NCI-H2196 treated with DMSO at 0.1 percent for 48 hours (cell line): ENCODE measurements at regions not wholly inside any gene's neighbourhood (a gene's known extent, or its start where the extent isn't known, plus 50 kb on each side); places are given as distances from the start of the nearest gene placed in this dataset.

Experiments
- DNase-seq: peaks from one replicate; lab custom pipeline; 2025; ENCODE audit not compliant: unreplicated experiment; lab: John Stamatoyannopoulos, UW

DNA sequence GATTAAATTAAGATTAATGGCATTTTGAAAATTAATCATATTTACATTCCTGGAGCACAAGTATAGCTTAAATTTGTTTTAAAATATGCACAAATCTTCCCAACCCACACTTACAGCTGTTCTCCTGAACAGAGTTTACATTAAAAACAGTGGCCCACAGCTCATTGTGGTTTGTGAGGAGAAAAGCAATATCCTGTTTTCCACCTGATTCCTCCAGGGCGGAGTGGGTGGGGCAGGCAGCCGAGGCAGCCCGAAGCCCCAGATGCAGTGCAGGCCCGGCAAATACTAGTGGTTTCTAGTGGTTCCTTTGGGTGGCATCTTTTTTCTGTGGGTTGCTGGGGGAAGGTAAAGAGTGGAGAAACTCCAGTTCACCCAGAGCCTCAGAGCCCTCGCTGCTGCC is 280.8 kb downstream of the ARHGAP12 start:
- DNase-seq = no peak

DNA sequence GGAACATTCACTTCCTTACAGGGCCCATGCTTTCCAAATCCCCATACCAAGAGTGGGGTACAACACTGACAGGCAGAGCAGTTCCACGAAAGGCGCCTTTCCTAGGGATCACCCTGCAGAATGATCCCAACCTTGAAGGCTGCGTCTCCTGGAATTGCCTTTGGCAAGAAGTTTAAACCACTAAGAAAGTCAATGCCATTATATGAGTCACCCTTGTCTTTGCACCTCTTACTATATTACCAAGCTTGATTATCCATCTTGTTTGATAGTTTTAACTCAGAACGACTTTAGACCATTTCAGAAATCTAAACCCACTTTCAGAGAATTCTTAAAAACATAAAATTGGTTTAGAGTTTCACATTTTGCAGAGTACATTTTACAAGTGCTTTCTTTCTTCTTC is 282.1 kb downstream of the ARHGAP12 start:
- no peak for DNase-seq

DNA sequence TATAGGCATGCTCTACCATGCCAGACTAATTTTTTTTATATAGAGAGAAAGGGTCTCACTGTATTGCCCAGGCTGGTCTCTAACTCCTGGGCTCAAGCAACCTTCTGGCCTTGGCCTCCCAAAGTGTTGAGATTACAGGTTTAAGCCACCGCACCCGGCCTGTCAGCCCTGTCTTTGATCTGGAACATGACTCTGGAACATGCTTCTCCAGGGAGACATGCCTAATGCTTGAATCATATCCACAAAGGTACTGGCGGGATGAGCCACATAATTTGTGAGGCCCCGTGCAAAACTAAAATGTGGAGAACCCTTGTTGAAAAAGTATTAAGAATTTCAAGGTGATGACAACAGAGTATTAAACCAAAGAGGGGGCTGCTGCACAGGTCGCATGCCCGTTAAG is 282.8 kb downstream of the ARHGAP12 start:
- DNase-seq = no peak

DNA sequence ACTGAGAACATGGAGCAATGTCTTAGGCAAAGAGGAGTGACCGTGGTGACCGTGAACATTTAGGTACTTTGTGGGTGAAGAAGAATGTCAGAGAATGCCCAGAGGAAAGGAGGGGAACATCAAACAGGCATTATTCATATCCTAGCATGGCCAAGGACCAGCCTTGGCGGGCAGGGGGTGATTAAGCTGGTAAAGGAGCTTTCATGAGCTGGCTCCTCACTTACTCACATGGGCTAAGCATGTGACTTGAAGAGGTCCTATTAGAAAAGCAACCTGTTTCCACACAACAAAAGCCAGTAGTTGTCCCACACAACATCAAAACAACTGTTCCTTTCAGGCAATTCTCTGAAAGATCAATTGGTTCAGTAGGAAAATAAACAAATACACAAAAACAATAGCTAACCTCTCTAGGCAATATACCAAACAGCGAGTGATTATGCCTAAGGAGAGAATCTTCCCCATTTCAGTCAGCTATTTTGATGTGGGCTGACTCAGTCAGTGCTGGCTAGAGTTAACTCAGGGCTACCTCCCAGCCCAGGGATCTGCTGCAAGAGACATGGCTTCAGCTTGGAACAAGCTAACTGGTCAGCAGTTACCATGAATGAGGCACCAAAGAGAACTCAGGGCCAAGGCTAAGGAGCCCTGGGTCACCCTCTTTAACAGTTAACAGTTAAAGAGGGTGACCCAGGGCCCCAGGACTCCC is 283.5 kb downstream of the ARHGAP12 start:
- no peak for DNase-seq

DNA sequence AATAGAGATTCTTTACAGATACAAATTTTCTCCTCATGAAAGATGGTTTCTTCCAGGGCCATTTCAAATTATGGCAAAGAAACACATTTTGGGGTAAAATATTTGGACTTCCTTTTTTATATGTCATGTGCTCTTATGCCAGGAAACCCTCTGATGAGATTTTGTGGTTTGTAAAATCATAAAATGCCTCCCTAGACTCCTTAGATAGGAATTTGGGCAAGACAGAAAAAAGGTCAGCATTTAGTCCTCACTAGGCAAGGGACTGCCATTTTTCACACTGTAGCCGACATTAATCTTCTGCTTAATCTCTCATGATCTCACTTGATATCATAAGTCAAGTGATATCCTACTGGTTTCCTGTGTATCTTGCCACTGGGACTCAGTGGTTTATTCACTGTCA is 286.4 kb downstream of the ARHGAP12 start:
- no peak for DNase-seq

DNA sequence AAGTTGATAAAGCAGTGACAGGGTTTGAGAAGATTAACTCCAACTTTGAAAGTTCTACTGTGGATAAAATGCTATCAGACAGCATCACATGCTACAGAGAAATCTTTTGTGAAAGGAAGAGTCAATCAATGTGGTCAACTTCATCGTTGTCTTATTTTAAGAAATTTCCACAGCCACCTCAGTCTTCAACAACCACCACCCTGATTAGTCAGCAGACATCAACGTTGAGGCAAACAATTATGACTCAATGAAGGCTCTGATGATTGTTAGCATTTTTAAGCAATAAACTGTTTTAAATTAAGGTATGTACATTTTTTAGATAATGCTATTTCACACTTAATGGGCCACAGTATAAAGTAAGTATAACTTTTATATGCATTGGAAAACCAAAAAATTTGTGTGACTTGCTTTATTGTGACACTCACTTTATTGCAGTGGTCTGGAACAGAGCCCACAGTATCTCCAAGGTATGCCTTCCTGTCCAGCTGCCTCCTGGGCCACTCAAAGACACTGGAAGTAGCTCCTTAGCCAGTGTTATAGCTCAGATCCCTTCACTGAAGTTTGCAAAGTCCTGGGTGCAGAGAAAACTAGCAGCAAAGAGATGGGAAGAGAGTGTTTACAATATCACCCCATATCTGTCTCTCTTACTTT is 293.1 kb downstream of the ARHGAP12 start:
- no peak for DNase-seq

DNA sequence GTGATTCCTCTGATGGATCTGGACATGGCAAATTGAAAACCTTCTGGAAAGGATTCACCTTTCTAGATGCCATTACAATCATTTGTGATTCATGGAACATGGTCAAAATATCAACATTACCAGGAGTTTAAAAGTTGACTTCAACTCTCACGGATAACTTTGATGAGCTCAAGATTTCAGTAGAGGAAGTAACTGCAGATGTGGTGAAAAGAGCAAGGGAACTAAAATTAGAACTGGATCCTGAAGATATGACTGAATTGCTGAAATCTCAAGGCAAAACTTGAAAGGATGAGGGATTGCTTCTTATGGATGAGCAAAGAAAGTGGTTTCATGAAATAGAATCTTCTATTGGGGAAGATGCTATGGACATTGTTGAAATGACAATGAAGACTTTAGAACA is 293.6 kb downstream of the ARHGAP12 start:
- DNase-seq = no peak

DNA sequence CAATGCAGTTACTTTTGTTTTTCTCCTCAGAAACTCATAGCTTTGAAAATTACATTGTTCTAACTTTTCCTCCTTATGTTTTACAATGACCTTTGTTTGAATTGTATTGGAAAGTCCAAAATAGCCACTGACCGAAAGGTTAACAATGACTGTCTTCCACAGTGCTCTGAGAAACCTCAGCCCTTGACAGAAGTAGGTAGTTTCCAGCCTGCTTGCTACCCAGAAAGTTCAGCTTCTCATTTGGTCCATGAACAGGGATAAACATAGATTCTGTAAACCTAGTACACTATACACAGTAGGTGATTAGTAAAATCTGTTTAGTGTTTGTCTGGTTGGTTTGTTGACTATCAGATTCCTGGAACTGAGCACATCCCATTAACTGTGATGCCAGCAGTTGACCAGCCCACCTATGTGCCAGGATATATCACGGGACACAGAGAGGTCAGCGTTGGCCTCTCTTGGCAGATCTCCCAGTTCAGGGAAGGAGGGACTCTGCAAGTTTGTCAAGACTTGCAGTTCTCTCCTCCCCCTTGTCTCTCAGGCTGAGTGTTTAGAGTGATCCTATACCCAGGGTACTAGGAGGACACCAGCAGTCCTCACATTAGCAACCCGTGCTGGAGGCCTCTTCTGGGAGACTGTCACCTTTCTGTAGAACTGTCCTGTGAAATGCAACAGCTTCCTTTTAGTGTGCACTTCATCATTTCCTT is 297.6 kb downstream of the ARHGAP12 start:
- DNase-seq = no peak

DNA sequence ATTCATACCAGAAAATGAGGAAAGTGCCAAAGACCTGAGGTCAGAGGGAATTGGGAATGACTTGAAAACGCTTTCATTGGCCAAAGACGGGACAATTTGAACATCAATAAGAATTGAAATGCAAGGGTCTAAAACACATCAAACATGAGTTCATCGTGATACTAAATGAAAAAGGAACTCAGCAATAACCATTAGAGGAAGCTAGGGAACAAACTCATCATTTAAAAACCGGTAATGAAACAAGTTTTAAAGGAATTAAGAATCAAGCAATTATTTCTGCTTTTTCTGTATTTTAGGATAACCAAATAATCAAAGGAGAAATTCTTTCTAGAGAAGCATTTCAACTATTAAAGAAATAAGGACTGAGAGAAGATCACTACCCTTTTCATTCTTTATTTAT is 303.1 kb downstream of the ARHGAP12 start:
- no peak for DNase-seq

DNA sequence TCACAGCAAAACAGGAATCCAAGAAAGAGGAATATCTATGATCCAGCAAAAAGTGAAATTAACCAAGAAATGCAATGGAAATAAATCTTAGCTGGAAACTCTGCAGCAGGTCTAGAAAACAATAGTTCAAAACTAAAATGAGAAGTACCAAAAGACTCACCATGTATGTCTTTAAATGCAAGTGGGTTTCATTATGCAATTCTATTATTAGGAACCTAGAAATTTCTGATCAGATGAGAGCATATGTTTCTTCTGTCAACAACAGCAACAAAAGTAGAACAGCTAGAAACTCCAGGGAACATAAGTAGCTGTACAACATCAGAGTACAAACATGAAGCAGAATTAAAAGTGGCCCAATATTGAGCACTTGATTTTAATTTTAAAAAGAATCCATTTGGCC is 304.0 kb downstream of the ARHGAP12 start:
- DNase-seq = no peak

DNA sequence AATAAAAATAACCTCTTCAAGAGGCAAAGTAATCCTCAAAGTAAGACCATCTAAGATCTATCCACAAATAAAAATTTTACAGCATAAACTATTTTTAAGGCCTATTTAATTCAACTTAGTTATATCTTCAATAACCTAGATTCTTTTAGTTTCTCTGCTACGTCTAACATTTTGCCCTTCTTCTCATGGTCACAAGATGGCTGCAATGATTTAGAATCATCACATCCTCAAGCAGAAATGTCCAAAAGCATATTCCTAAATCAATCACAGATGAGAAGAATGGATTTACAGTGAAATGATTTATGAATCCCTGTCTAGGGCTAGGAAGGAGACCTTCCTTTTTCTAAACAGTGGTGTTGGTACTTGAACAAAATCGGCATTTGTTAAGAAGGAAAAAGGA is 304.7 kb downstream of the ARHGAP12 start:
- DNase-seq = no peak

DNA sequence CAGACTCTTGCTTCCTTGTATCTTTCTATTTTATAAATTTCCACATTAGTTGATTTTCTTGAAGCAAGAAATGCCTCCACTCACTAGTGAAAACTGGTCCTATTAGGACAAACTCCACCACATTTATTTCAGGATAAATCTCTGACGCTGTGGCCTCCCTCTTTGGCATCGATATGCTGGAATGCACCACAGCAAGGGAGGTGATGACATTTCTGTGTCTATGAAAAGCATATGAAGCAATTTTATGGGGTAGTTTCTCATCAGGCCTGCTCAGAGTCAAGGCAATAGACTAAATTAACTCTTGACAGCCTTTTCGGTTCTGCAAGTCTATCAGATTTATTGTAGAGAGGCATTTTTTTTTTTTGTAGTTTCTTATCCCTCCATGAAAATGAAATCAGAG is 304.4 kb downstream of the ZEB1 start:
- DNase-seq = no peak

DNA sequence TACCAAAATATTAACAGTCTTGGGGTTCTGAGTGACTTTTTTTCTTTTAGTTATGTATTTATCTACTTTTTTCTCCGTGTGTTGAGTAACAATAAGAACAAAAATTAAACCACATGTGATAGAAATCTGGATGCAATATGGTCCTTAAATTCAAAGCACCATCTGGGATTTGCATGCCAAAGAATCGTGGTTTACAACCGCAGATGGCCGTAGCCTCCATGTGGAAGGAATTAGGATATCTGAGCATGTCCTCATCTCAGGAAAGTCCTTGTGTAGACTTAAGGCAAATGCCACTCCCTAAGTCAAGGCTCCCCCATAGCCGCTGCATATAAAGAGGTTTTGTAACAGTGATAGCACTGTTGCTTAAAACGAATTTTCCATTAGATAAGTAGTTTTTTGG is 304.0 kb downstream of the ZEB1 start:
- DNase-seq = no peak

DNA sequence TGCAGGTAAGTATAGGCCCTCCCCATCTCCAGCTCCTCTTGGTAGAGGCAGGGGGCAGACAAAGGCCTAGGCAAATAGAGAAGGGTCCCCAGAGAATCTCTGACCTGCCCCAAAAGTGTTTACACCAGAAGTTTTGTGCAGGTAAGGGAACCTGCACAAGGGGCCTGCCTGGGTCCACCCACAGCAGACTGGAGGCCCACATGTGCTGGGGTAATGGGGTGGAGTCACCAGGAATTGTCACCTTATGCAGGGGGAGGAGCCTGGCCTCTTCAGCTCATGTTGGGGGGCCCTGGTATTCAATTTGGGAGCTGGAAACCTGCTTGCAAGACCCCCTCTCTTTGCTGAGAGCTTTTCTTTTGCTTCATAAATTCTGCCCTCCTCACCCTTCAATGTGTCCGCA is 302.7 kb downstream of the ZEB1 start:
- no peak for DNase-seq

DNA sequence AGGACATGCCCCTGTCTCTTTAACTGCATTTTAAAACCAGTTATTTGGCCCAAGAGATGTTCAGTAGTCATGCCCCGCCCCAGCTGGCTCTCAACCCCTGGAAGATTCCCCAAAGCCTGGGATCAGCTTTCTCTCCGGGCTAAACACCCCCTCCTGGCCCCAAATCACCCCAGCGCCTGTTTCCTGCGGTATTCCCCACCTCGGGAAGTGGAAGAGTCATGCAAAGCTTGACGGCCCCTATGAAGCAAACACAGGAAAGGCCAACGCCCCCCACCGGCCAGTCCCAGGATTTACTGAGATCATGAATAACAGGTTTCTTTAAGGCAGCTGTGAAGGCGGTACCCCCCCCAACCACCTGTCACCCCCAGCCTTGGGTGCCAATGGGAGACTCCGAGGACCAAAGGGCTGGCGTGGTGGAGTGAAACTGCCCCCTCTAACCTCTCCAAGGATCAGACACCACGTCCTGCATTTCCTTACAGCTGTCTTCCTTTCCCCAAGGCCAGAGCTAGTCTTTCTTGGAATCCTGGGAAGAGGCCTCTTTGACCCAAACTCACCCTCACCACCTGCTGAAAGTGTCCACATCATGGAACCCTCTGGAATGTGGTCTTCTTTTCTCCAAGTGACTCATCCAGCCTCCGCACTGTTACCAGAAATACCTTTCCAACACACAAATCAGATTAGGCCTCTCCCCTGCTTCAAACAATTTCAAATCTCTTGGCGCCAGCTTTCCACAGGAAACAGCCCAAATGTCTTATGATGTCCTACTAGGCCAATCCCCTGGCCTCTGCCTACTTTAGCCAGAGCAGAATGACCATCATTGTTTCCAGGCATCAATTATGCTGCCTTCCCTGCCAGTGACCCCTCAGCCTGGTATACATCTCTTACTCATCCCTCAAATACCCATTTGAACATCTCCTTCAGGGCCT is 301.5 kb downstream of the ZEB1 start:
- DNase-seq = no peak

DNA sequence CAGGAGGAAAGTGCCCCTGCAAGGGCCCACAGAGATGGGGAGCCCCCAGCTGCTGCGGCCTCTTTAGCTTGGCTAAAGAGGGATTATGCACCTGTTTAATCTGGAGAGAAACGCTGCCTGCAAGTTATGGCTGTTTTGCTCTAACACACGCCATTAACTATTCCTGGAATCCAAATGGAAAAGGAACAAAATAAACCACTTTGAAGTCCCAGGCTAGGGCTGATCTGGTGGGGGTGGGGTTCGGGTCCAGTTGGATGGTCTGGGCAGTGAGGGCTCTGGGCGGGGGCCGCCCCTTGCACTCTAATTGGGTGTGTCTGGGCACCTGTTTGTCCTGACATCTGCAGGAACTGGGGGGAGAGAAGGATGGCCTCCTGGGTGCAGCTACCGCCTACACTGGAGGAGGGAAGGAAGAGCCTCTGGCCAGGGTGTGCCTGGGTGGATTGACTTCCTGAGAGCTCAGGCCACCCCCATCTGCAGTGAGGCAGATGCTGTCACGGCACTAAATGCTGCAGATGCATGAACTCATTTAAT is 300.6 kb downstream of the ZEB1 start:
- DNase-seq = no peak

DNA sequence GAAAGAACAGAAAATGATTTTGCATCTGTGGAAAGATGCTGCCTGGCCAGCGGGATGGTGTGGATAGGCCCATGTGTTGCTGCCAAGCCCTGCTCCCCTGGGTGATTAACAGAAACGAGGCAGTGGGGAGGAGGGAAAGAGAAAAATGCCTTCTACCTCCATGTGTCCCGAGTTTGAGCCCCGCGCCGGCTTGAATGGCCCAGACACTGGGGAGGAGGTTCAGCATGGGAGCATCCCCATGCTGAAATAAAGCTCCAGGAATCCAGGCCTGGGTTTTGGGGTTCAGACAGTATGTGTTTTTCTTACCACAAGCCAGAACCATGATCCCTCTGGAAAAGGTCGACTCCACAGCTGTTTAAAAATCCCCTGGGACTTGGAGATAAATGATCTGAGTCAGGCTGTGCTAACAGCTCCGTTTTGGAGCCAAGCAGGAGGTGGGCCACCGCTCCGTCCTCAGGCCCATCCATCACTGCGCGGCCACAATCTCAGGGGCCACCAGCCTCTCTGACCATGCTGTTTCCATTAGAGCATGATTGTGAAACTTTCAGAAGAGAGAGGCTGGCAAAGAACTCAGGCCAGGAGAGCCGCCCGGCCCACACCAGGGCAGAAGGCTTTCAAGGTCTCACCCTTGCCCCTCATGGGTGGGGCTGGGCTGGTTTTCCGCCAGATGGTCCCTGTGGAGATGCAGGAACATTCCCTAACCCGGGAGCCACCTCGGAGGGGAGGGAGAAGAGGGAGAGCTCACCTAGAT is 299.7 kb downstream of the ZEB1 start:
- DNase-seq = no peak

DNA sequence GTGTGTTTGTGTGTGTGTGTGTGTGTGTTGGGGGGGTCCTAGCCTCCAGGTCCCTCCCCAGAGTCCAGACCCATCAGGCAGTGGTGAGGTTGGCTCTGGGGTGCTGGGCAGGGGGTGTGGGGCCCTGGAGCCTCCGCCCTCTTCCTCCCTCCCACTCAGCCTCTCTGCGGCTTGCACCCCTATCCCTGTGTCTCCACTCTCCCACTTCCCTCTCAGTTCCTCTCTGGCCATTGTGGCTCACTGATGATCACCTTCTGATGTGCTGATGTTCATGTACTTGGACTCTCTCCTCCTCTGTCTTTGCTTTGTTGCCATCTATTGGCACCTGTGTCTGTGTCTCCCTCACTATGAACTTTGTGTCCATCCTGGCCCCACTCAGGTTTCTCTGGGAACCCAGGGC is 298.7 kb downstream of the ZEB1 start:
- no peak for DNase-seq

DNA sequence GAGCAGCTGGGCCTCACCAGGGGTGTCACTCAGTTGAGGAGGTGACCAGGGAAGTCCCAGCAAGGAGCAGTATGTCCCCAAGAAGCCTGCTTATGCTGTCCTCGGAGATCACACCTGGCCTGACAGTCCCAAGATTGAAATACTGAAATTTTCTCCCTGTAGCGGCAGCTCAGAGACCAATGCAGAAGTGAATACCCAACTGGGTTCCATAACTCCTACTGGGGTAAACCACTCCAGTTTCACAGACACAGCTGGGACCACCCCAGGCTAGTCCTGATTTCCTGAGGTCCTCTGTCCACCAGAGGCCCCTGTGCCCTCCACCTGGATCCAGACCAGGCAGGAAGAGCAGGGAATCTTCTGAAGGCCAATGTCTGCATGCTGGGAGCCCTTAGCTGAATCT is 298.1 kb downstream of the ZEB1 start:
- no peak for DNase-seq

DNA sequence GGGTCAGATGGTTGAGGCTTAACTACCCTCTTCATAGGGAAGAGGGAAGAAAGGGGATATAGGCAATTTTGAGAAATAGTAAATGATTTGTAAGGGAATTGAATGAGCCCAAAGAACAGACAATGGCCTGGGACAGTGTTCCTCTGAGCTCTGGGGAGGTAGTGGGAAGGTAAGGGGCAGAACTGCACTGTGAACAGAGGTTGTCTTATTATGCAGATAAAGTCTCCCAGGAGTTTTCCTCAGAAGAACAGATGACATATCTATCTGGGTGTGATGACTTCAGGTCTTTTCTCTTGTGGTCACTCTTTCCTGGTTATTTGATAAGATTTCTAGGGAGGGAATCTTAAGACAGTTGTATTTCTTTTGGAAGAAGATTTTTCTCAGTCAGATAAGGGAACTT is 296.1 kb downstream of the ZEB1 start:
- DNase-seq = no peak
